Heart right ventricle (tissue), 16 donors: ENCODE measurements at regions not wholly inside any gene's neighbourhood (a gene's known extent, or its start where the extent isn't known, plus 50 kb on each side); places are given as distances from the start of the nearest gene placed in this dataset.

ENCODE experiments used
- ATAC-seq, 8 donors: fragments of 200-7000 bp; cut with Tn5 transposase; one replicate each; pipeline ENCODE4 v1.9.1; 2020; ENCODE audit warnings: mild to moderate bottlenecking in 8 of 8, moderate library complexity in 8 of 8, moderate number of reproducible peaks in 1 of 8
- DNase-seq, 2 donors: peaks; one replicate each; pipeline ENCODE4 v3.0.0-alpha.2; 2020
- H3K27ac ChIP-seq, 10 donors: fragments of 200-600 bp; sonication (generic) in 2 of 10; one replicate each; pipeline versions ENCODE4 v1.5.0 to v1.8.0; 2020 to 2022; ENCODE audit warnings: mild to moderate bottlenecking in 3 of 10
- H3K27me3 ChIP-seq, 7 donors: fragments of 200-600 bp; one replicate each; pipeline ENCODE4 v1.8.0; 2021 to 2022; ENCODE audit warnings: mild to moderate bottlenecking in 2 of 7
- H3K36me3 ChIP-seq, 9 donors: fragments of 200-600 bp; sonication (generic) in 1 of 9; one replicate each; pipeline versions ENCODE4 v1.5.0 to v1.8.0; 2020 to 2022; ENCODE audit warnings: mild to moderate bottlenecking in 2 of 9
- H3K4me1 ChIP-seq, 9 donors: fragments of 200-600 bp; sonication (generic) in 1 of 9; one replicate each; pipeline versions ENCODE4 v1.5.0 to v1.8.0; 2020 to 2022; ENCODE audit warnings: mild to moderate bottlenecking in 4 of 9
- H3K4me3 ChIP-seq, 10 donors: fragments of 200-600 bp; sonication (generic) in 2 of 10; one replicate each; pipeline versions ENCODE4 v1.5.0 to v1.8.0; 2020 to 2022; ENCODE audit warnings: mild to moderate bottlenecking in 7 of 10, moderate library complexity in 2 of 10
- H3K9me3 ChIP-seq, 11 donors: fragments of 200-600 bp in 10 of 11; sonication (generic) in 2 of 11; one replicate each; pipeline versions ENCODE4 v1.5.0 to v1.8.0; 2013 to 2022; ENCODE audit warnings: mild to moderate bottlenecking in 2 of 11, control low read depth in 1 of 11, moderate library complexity in 1 of 11
- WGBS, 2 donors: extraction: QIAGEN DNeasy Blood & Tissue Kit; methylation state at CpG; one replicate each; pipeline ENCODE4 v1.1.7; 2013; ENCODE audit warnings: inconsistent platforms in 1 of 2; 5-methylcytosine and 5-hydroxymethylcytosine counted together
- intact Hi-C, 10 donors: fragments of 100-400 bp; cut with DNase I; formaldehyde crosslinking; loops; one replicate each; pipeline versions ENCODE4 v1.11.1 to v1.14.2; 2022
- TF ChIP-seq, protein P1 (sequence below), 9 donors: fragments of 200-600 bp; sonication (generic) in 2 of 9; IDR thresholded peaks; one replicate each; pipeline versions ENCODE4 v1.5.0 to v1.8.0; 2021 to 2022; ENCODE audit warnings: antibody characterized with exemption in 9 of 9, mild to moderate bottlenecking in 5 of 9, moderate library complexity in 1 of 9
- donor health status: Arrhythmogenic right ventricular cardiomyopathy.
- donor health status: ischemic (EF 13 %, LVEDD 7.1; RV severe dilation, severe dysfunction).
- donor health status: healthy with polysubstance abuse.
- donor health status: DM: no; HTN: yes; CAD: no.
- donor health status: DM: no; HTN: no; CAD: no.
- donor health status: ischemic (EF 25% LVEDD 6.9; RV normal size, moderate dysfunction).
- donor health status: ischemic (EF 25% LVEDD 5.7; RV mildly dilated, moderate dysfunction).
- donor health status: healthy.
- donor health status: DM: yes; HTN: yes; CAD: no.
- donor health status: Ischemic cardiomyopathy.
- donor health status: ischemic (EF 35%, LVEDD 5.7; RV mildly dilated, moderate dysfunction).
- donor health status: nonischemic (EF 11% LVEDD 7.7; RV severe dilation, severe dysfunction).
- donor health status: DM: yes; HTN: yes; CAD: no.
- donor health status: PGD.
- donor health status: ischemic (EF 29% LVEDD 5.4; RV normal size, mild dysfunction).
- donor health status: nonischemic (EF 23%, LVEDD 6.1; RV moderate dilation, normal function).

GRCh38 chr7:17490825-17491224 lies 192.4 kb downstream of the AHR start:
- DNase-seq: no peak
- TF ChIP-seq, protein P1, sequence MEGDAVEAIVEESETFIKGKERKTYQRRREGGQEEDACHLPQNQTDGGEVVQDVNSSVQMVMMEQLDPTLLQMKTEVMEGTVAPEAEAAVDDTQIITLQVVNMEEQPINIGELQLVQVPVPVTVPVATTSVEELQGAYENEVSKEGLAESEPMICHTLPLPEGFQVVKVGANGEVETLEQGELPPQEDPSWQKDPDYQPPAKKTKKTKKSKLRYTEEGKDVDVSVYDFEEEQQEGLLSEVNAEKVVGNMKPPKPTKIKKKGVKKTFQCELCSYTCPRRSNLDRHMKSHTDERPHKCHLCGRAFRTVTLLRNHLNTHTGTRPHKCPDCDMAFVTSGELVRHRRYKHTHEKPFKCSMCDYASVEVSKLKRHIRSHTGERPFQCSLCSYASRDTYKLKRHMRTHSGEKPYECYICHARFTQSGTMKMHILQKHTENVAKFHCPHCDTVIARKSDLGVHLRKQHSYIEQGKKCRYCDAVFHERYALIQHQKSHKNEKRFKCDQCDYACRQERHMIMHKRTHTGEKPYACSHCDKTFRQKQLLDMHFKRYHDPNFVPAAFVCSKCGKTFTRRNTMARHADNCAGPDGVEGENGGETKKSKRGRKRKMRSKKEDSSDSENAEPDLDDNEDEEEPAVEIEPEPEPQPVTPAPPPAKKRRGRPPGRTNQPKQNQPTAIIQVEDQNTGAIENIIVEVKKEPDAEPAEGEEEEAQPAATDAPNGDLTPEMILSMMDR (IDR thresholded peaks at IDR 0.05): no peak
- Histone ChIP-seq H3K4me3 (no peak overlapping the region), H3K4me1 (no peaks in the 10 kb centered on the region), H3K9me3 (no peaks in the 10 kb centered on the region), H3K36me3 (no peaks in the 10 kb centered on the region), H3K27ac (no peak overlapping the region), H3K27me3 (no peaks in the 10 kb centered on the region)
- intact Hi-C loops: no loop called here
- ATAC-seq: no peak
- 92 to 95% methylated on average over 5 of the region's 5 CpGs for WGBS, 2 donors

- Histone ChIP-seq H3K9me3 (no peaks in the 10 kb centered on the region), H3K27me3 (no peaks in the 10 kb centered on the region), H3K36me3 (no peaks in the 10 kb centered on the region), H3K27ac (no peak overlapping the region), H3K4me3 (no peak overlapping the region), H3K4me1 (no peaks in the 10 kb centered on the region)
- ATAC-seq (no peak), DNase-seq (no peak)
- 92 to 95% methylated on average over 4 of the region's 4 CpGs for WGBS, 2 donors
- intact Hi-C loops: no loop called here
- TF ChIP-seq, protein P1 (IDR thresholded peaks at IDR 0.05): no peak
These were observed 194.0 kb downstream of the AHR start for GRCh38 chr7:17492437-17492836.

GRCh38 chr7:17493446-17493845 lies 195.0 kb downstream of the AHR start:
- DNase-seq: no peak
- Histone ChIP-seq H3K9me3 (no peaks in the 10 kb centered on the region), H3K27me3 (no peaks in the 10 kb centered on the region), H3K36me3 (no peaks in the 10 kb centered on the region), H3K4me1 (no peaks in the 10 kb centered on the region), H3K27ac (no peak overlapping the region), H3K4me3 (no peak overlapping the region)
- intact Hi-C loops: no loop called here
- no peak for ATAC-seq
- TF ChIP-seq, protein P1 (IDR thresholded peaks at IDR 0.05): no peak
- WGBS, 2 donors: 92 to 94% methylated on average over 2 of the region's 2 CpGs

- DNase-seq (no peak), ATAC-seq (no peak)
- Histone ChIP-seq H3K4me3 (no peak overlapping the region), H3K36me3 (no peaks in the 10 kb centered on the region), H3K4me1 (no peaks in the 10 kb centered on the region), H3K27ac (no peak overlapping the region), H3K9me3 (no peaks in the 10 kb centered on the region), H3K27me3 (no peaks in the 10 kb centered on the region)
- TF ChIP-seq, protein P1 (IDR thresholded peaks at IDR 0.05): no peak
- intact Hi-C loops: no loop called here
- WGBS, 2 donors: 92 to 94% methylated on average over 2 of the region's 2 CpGs
These were observed 197.4 kb downstream of the AHR start for GRCh38 chr7:17495655-17496394.
